ENCODE measurements at regions not wholly inside any gene's neighbourhood (a gene's known extent, or its start where the extent isn't known, plus 50 kb on each side); places are given as distances from the start of the nearest gene placed in this dataset.

GRCh38 chr9:90368928-90369327 lies 273.7 kb downstream of the DIRAS2 start:
- TF ChIP-seq CTCF (conservative IDR thresholded peaks at IDR 0.05 in 1 of 2, IDR thresholded peaks at IDR 0.05 in 1 of 2; ENCODE audit: extremely low read depth in 1 of 2, insufficient read depth in 1 of 2, low read depth in 1 of 2, low read length in 2 of 2) = no peak
- no peak for TF ChIP-seq EZH2 (IDR thresholded peaks at IDR 0.05; ENCODE audit: borderline replicate concordance, low read length)

All from mammary epithelial cell (primary cell).